Inflammatory macrophage treated with lipopolysaccharide for 4 hours (primary cell): ENCODE measurements at regions not wholly inside any gene's neighbourhood (a gene's known extent, or its start where the extent isn't known, plus 50 kb on each side); places are given as distances from the start of the nearest gene placed in this dataset.

Experiments used
- DNase-seq: peaks from one replicate; pipeline ENCODE4 v3.0.0-alpha.2; 2020

DNA sequence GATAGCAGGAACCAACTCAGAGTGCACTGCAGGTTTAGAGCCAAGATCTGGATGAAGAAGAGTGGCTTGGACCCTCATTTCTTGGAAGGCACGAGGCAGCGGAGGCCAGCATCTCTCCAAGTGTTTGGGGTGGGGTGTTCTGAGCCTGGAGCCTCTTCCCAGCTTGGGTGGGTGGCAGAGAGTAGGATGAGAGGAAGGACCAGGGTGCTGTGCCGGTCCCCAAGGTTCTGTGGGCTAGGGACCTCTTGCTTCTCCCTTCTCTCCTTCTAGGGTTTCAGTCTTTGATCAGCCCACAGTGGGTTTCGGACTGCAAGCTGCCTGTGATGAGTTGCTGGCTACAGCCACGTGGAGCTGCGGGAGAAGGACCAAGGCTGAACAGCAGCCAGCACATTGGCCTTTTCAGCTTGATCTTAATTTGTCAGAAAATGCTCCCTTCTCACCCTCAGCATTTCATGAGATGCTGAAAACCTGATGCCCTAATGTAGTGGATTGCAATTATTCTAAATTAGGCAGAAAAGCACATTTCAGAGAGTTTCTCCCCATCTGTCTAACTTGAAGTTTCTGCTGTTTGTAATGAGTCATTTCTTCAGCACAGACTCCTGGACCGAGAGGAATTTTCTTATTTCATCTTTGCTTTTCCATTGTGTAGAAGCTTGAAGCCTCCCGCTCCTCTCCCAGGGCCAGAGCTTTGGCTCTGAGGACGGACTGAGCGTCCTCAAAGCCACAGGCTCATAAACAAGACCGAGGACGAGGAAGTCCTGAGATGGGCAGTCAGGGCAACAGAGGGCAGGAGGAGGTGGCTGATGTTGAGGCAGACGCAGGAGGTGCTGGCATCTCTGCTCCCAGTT lies 99.1 kb upstream of the HDAC4 start:
- peak; percentile 10 for DNase-seq

DNA sequence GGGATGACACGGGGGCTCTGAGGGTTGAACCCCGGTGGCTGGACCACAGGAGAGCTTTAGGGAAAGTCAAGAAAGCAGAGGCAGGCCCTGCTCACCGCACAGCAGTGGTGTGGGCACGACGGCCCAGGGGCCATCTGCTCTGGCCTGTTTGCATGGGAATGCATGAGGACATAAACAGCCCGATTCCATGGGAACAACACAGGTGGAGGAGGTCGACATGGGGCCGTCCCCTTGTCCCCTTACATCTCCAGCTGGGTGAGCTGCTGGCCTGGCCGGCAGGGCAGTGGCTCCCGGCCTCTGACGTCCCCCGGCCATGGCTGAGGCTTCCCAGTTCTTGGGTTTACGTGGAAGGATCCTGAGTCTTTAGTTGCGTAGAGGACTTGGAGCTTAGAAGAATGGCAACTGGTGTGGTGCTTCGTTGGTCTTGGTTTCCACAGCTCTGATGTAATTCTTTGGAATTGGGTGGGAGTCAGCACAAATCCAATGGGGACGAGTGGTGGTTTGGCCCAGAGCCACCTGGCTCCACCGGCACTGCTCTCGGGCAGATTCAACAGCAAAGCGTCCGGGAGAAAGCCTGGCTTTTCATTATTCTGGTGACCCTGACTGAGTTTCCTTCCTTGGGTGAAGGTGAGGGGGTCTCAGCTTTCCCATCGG lies 98.3 kb upstream of the HDAC4 start:
- no peak for DNase-seq

DNA sequence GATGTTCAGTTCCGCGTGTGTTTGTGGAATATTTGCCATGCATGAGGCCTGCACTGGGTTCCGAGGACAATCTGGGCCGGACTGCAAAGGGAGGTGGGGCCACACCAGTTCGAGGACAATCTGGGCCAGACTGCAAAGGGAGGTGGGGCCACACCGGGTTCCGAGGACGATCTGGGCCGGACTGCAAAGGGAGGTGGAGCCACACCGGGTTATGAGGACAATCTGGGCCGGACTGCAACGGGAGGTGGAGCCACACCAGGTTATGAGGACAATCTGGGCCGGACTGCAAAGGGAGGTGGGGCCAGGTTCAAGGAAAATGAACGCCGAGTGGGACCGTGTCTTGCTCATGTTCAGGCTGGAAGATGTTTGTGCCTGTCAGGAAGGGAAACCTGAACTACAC lies 97.8 kb upstream of the HDAC4 start:
- no peak for DNase-seq

DNA sequence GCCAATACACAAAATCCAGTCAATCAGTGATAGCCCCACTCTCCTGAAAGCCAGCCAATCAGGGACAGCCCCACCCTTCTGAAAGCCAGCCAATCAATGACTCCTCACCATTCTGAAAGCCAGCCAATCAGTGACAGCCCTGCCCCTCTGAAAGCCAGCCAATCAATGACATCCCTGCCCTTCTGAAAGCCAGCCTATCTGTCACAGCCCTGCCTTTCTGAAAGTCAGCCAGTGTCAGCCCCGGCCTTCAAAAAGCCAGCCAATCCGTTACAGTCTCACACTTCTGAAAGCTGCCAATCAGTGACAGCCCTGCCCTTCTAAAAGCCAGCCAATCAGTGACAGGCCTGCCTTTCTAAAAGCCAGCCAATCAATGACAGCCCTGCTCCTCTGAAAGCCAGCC lies 95.9 kb upstream of the HDAC4 start:
- no peak for DNase-seq

DNA sequence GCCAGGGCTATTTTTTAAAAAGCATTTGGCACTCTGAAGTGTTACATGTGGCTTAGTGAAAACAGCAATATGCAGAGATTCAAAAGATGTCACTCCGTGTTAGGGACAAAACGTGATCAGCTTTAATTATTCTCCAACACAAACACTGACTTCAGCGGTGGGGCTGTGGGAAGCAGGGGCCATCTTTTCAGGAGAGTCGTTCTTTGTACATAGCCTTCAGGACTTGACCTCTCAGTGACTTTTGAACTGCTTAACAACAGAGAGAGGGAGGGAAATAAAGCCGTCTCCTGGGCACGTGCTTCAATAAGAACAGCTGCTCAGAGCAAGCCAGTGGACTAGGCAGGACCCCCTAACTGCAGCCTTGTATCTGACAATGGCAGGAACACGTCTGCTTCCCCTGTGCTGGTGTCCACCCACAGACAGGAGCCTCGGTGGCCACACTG lies 95.0 kb upstream of the HDAC4 start:
- DNase-seq: no peak

DNA sequence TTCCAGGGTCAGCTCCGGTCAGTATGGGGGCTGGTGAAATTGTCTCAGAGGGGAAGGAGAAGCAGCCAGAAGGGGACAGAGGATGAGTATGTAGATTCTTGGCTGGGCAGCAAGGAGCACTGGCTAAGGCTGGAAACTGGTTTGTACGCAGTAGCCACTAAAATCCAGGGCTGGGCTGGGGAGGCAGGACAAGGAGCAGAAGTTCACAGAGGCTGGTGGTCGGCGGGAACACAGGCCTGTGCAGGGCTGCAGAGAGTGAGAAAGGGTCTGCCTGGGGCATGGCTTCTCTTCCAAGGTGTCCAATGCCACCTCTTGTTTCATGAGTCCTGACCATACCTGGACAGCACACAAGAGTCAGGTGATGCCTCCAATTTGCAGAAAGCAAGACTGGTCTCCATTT lies 94.4 kb upstream of the HDAC4 start:
- no peak for DNase-seq

DNA sequence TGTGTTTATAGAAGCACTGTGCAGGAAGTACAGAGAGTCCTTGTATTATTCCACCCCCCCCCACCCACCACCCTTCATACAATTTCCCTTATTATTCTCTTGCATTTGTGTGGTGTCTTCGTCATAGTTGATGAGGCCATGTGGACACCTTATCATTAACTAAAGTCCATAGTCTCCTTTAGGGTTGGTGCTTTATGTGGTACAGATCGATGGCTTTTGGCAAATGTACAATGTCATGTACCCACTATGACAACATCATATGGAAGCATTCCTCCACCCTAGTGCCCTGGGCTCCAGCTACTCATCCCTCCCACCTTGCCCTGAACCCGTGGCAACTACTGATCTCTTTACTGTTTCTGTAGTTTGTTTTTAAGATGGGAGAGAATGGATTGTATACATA lies 93.8 kb upstream of the HDAC4 start:
- DNase-seq: no peak

DNA sequence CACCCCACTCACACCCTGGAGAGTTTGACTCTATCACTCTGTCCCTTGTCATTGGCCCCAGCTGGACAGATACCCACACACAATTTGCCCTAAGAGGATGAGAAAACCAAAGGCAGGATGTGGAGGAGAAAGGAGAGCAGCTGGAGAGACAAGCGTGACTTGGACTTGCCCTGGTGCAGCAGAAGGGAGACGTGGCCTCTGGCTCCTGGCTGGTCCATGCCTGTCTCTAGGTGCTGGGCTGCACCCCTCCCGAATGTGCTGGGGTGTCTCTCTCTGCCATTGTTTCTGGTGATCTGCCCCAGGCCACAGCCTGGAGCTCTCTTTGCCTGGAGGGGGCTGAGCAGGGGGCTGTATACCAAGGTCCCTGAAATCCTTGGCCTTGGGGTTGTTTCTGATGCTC lies 88.7 kb upstream of the HDAC4 start:
- no peak for DNase-seq

DNA sequence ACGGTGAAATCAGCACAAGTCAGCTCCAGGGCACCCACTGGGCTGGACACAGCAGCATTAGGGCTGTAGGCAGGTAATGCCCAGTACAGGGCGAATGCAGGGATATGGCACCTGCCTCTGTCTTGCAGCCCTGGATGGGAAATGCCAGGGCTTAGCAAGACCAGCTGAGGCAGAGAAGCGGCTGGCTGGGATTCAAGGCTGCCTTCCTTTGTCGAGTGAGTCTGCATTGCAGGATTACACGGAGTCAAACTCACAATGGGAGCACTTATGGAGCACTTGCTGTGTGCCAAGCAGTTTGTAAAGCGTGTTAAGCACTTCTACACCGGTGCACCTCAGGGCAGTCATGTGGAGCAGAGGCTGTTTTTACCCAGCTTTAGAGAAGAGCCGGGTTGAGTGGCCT lies 87.3 kb upstream of the HDAC4 start:
- DNase-seq: no peak

DNA sequence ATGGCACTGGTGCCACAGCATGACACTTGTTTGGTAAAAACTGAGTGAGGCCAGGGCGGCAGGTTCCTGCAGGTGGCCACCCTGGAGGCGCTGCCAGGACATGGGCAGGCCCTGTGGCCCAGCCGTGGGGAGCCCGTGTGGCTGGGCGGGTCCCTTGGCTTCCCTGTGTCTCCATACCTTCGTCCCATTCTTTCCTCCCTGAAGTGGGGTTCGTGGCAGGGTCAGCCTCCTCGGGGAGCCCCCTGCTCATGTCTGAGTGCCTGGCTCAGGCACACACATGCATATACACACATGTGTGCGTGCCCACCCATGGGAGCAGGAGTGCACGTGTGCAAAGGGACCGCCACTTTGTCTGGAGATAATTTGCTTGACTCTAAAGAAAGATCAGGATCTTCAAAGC lies 86.5 kb upstream of the HDAC4 start:
- DNase-seq: no peak

DNA sequence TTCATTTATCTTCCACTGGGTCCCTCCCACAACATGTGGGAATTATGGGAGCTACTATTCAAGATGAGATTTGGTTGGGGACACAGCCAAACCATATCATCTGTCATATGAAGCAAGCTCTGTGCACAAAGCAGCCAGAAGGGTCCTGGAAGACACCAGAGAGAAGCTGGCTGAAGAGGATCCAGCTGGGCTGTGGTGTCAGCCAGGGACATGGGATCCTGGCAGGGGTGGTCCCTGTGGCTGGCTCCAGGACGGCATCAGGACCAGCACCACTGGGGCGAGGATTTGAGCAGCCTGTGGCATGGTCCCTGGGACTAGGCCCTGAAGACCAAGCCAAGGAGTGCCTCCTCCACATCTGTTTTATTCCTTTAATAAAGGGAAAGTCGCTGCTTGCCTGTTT lies 84.8 kb upstream of the HDAC4 start:
- DNase-seq: no peak

DNA sequence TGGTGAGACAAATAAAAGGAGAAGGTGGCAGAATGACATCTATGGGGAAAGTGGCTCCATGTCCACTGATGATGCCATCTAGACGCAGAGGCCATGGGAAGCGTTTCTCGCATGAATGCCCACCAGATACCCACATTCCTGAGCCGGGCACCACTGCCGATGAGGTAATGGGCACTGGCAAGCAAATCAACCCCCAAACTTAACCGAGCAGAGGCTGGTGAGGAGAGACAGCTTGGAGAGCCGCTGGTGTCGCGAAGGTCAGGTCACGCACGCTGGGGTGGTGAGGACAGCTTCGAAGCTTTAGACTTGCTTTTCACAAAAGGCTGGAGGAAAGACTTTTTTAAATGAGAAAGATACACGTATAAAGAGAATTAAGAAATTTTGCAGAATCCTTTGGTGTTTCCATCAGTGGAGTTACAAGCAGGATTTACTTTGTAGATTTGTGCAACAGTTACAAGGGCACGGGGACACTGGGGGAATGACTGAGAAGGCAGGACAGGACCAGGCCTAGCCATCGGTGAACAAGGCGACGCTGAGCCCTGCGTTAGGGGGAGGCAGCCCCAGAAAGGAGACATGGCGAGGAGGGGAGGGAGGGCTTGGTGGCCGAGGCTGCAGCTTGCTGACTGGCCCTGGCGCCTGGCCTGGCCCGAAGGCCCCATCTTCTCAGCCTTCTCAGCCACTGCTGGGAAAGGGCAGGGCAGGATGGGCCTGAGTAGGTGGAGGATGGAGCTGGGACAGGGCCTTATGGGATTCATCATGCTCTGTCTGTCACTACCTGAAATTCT lies 83.9 kb upstream of the HDAC4 start:
- no peak for DNase-seq

DNA sequence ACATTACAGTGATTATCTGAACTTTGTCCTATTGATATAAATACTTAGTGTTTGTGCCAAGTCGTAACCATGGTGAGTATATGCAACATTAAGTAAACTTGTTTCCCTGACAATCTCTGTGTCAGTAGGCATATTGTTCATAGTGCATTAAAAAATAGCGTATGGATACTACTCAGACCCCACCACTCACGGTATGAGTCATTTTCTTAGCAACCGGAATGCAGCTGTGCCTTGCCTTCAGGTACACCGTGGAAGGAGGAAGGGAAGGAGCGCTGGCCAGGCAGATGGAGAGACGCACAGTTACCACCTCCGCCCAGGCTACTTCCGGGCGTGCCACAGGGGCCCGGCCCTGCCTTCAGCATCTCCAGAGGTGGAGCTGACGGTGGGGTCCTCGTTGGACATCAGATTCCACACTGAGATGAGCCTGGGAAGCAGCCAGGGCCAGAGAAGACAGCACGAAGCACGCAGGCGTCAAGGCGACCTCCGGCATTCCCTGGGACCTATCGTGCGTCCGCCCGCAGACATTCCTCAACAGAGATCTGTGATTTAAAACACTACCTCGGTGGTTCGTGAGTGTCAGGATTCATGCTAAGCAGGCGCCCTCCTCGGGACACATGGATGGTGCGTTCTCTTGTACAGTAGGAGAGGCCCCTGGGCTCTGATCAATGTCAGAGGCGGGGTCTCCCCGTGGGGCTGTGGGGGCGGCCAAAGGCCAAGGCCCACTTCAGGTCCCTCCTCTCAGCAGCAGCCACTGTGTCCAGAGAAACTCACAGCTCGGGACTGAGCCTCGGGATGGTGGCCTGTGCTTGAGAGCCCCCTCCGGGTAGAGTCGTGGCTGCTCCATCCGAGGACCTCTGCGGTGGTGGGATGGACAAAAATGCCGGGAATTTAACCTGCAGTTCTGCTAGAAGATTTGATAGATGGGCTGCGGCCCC lies 82.2 kb upstream of the HDAC4 start:
- no peak for DNase-seq

DNA sequence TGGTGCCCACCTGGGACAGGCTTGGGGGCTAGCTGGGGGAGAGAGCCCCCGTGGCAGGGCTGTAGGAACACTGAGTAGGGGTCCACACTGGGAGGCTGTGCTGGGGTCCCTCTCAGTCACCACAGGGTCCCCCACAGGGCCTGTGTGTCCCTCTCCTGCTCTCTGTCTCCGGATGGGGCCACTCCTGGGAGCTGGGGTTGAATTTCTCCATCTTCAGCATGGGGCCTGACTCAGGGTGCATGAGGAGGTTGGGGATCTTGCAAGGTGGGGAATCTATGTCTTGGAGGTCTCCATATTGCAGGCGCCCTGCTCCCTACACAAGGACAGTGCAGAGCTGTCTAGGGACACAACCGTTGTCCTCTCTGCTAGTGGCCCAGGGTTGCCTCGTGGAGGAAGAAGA lies 78.7 kb upstream of the HDAC4 start:
- no peak for DNase-seq

DNA sequence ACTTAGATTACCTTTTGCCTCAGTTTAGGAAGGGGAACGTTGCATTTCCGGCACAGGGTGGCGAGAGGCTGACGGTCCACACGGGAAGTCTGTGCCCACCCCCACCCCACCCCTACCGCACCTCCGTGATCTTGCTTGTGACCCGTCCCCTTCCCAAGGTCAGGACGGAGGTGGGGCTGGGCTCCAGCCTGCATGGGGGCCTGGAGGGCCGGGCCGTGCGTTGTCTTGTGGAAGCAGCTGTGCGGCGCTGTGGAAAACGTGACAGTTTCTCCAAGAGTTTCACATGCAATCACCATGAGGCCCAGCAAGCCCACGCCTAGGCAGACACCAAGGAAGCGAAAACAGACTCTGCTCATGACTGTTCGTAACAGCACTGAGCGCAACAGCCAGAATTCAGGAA lies 76.8 kb upstream of the HDAC4 start:
- no peak for DNase-seq

DNA sequence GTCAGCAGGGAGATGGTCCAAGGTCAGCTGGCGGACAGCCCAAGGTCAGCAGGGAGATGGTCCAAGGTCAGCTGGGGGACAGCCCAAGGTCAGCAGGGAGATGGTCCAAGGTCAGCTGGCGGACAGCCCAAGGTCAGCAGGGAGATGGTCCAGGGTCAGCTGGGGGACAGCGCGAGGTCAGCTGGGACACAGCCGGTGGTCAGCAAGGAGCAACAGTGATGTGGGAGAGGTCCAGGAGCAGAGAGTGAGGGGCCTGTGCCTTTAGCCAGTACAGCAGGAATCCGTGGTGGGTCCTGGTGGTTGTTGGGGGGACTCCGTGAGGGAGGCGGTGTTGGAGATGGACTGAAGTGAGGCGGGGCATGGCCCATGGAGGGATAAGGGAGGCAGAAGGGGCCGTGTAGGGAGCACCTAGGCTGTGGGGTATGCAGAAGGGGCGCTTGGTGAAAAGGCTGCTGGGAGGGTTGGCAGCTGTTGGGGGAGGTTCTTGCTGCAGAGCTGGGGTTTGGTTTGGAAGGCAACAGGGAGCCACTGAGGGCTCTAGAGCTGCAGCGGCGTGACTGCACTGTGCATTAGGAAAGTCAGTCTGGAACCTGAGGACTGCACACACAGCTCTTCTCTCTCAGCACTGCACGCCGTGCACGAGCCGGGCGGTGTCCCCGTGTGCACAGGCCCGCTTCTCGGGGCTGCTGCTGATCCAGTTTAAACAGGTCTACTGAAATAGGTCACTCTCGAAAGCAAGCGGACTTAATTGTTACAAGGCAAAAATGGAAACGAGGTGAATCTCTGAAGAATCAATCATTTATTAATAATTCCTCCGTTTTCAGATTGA lies 76.2 kb upstream of the HDAC4 start:
- no peak for DNase-seq

DNA sequence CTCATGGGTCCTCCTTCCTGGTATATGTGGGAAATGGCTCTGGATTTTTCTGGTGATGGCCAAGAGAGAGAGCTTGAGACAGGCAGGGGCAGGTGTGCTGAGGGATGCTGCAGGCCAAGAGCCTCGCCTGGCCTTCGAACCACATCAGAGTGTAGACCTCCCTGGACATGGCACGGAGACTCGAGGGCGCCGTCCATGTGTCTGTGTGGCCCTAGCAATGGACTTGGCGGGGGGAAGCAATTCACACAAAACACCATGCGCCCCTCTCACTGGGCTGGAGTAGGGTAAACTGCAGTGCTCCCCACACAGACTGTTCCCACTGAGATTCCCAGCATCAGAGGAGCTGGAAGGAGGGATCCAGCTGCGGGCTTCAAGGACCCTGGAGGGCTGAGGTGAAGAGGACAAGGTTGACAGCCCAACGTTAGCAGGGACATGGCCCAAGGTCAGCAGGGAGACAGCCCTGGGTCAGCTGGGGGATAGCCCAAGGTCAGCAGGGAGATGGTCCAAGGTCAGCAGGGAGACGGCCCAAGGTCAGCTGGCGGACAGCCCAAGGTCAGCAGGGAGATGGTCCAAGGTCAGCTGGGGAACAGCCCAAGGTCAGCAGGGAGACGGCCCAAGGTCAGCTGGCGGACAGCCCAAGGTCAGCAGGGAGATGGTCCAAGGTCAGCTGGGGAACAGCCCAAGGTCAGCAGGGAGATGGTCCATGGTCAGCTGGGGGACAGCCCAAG lies 75.4 kb upstream of the HDAC4 start:
- no peak for DNase-seq

DNA sequence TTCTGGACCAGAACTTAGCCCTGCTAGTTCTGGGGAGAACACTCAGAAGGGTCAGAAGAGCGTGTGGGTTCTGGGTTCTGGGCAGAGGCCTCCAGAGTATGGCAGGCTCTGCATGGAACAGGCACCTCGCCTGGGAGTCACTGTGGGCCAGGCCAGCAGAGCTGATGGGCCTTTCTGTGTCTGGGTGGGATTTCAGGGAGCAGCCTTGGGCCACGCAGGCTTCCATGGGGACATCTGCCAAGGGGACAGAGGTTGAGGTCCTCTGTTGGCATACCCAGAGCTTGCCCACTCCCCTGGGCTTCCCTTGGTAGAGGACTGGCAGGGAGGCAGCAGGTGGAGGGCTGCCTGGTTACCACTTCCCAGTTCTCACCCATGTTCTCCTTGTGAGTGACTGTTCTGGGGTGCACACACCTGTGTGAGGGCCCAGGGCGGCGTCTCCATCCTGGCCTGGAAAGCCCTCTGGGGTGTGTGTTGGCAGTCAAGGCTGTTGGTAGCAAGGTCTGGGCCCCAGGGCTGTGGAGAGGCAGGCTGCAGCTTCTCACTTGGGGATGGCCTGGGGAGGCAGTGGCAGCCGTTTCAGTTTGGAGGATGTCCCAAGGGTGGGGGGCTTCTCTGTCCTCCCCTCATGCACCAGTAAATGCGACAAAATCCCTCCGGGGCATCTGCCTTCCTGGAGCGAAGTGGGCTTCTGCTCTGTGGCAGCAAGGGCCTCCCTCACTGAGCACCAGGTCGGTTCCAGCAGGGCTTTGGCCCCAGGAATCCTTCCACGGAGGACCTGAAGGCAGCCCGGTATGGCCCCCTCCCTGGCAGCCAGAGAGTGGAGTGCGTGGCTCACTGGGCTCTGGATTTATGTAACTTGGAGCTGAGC lies 74.6 kb upstream of the HDAC4 start:
- DNase-seq: no peak

DNA sequence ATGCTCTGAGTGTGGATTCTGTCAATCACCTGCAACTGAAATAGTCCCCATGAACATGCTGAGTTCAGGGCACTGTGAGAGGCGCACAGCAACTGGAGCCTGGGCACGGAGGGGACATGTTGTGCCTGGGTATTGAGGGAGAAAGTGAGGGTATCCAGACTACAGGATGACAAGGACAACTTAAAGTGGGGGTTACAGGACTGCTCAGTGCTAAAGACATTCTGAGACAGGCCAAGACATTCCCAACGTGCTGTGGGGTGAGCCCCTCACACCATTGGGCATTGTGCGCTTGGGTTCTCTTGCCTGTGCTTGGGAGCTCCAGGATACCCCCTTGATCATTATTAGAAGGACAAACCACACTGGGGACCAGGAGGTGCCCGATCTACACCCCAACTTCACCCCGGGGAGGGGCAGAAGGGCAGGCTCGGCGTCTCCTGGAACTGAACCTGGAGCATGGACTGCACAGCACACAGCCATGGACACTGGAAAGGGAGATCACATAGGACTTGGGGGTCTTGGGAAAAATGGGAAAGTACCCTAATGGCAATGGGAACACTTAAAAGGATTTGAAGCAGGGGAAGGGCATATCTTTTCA lies 72.5 kb upstream of the HDAC4 start:
- DNase-seq: no peak
